SK-N-SH (cell line): ENCODE measurements at regions not wholly inside any gene's neighbourhood (a gene's known extent, or its start where the extent isn't known, plus 50 kb on each side); places are given as distances from the start of the nearest gene placed in this dataset.

Experiments used
- CTCF ChIP-seq: fragments of 200-600 bp; sonication (generic); IDR thresholded peaks from 2 replicates; pipeline ENCODE4 v1.6.1; 2017; ENCODE audit warnings: antibody characterized with exemption, mild to moderate bottlenecking, moderate library complexity
- JUND ChIP-seq: IDR thresholded peaks from 2 replicates; pipeline ENCODE4 v1.4.0; 2012
- POLR2AphosphoS5 ChIP-seq: IDR thresholded peaks from 2 replicates; pipeline ENCODE4 v1.6.1; 2012; ENCODE audit warnings: low read depth, low read length
- REST ChIP-seq: IDR thresholded peaks from 2 replicates; pipeline ENCODE4 v1.6.1; 2012; ENCODE audit warnings: mild to moderate bottlenecking, low read depth, low read length, moderate library complexity
- SMC3 ChIP-seq: IDR thresholded peaks from 2 replicates; pipeline ENCODE4 v1.6.1; 2012; ENCODE audit warnings: low read depth, low read length, improper control_type of control experiment
- YY1 ChIP-seq: IDR thresholded peaks from 2 replicates; pipeline ENCODE4 v1.4.0; 2012; ENCODE audit warnings: low read depth, mild to moderate bottlenecking
- ZBTB33 ChIP-seq: IDR thresholded peaks from 2 replicates; pipeline ENCODE4 v1.4.0; 2012; ENCODE audit warnings: low read depth, borderline replicate concordance

GRCh38 chr2:236376566-236377244 lies 112.5 kb upstream of the ASB18 start:
- TF ChIP-seq CTCF (no peak), SMC3 (no peak), REST (no peak), POLR2AphosphoS5 (no peak), ZBTB33 (no peak), JUND (no peak), YY1 (no peak)
